CD4-positive, alpha-beta memory T cell (primary cell): ENCODE measurements at regions not wholly inside any gene's neighbourhood (a gene's known extent, or its start where the extent isn't known, plus 50 kb on each side); places are given as distances from the start of the nearest gene placed in this dataset.
"Not testable (repeated sequence)": the region's sequence is repeated elsewhere in the genome, so short reads cannot be mapped to it uniquely, and the experiment has no call there.

Experiments used
- CTCF ChIA-PET: fragments of 350-600 bp; sonication (Branson Sonifier 250); formaldehyde crosslinking; loops from one replicate; lab custom pipeline; 2021; ENCODE audit warnings: inconsistent platforms; ENCODE audit not compliant: partially characterized antibody; lab: Charles Lee
- POLR2A ChIA-PET: fragments of 350-600 bp; sonication (Branson Sonifier 250); formaldehyde crosslinking; loops from one replicate; lab custom pipeline; 2021; ENCODE audit not compliant: partially characterized antibody; lab: Charles Lee
- DNase-seq, 5 donors: peaks; one replicate each; pipeline versions ENCODE4 v3.0.0 to v3.0.0-alpha.2; 2020 to 2022; ENCODE audit warnings: mixed read lengths in 1 of 5
- H3K27ac ChIP-seq: one replicate; pipeline ENCODE4 v1.7.0; 2013; ENCODE audit warnings: low read depth, low read length
- H3K27me3 ChIP-seq: 2 replicates; pipeline ENCODE4 v1.7.0; 2013; ENCODE audit warnings: mild to moderate bottlenecking, low read length, moderate library complexity; ENCODE audit not compliant: insufficient read depth
- H3K36me3 ChIP-seq: 2 replicates; pipeline ENCODE4 v1.7.0; 2013; ENCODE audit warnings: mild to moderate bottlenecking, low read length, moderate library complexity; ENCODE audit not compliant: insufficient read depth
- H3K4me1 ChIP-seq: 2 replicates; pipeline ENCODE4 v1.7.0; 2013; ENCODE audit warnings: mild to moderate bottlenecking, low read length, moderate library complexity; ENCODE audit not compliant: insufficient read depth
- H3K4me3 ChIP-seq, 2 donors: one replicate each; pipeline ENCODE4 v1.7.0; 2013; ENCODE audit warnings: low read length in 2 of 2, mild to moderate bottlenecking in 1 of 2
- H3K9me3 ChIP-seq, 2 donors: one replicate each; pipeline ENCODE4 v1.7.0; 2013; ENCODE audit warnings: low read length in 2 of 2, control low read depth in 1 of 2; ENCODE audit not compliant: control insufficient read depth in 1 of 2
- H3K27ac Mint-ChIP-seq, 7 donors: one replicate each; pipeline ENCODE4 v1.8.0; 2020 to 2021; ENCODE audit warnings: mixed read lengths in 7 of 7, mild to moderate bottlenecking in 6 of 7, inconsistent platforms in 3 of 7, moderate library complexity in 3 of 7
- H3K27me3 Mint-ChIP-seq, 2 donors: one replicate each; pipeline ENCODE4 v1.8.0; 2020 to 2021; ENCODE audit warnings: mixed read lengths in 2 of 2
- H3K36me3 Mint-ChIP-seq, 2 donors: one replicate each; pipeline ENCODE4 v1.8.0; 2020 to 2021; ENCODE audit warnings: mixed read lengths in 2 of 2, inconsistent platforms in 1 of 2, mild to moderate bottlenecking in 1 of 2
- H3K4me1 Mint-ChIP-seq, 4 donors: one replicate each; pipeline ENCODE4 v1.8.0; 2020 to 2021; ENCODE audit warnings: mixed read lengths in 4 of 4, mild to moderate bottlenecking in 1 of 4
- H3K4me3 Mint-ChIP-seq, 8 donors: one replicate each; pipeline ENCODE4 v1.8.0; 2020 to 2021; ENCODE audit warnings: mixed read lengths in 8 of 8, mild to moderate bottlenecking in 7 of 8, moderate library complexity in 6 of 8, inconsistent platforms in 3 of 8
- H3K9me3 Mint-ChIP-seq, 8 donors: one replicate each; pipeline ENCODE4 v1.8.0; 2020 to 2021; ENCODE audit warnings: mixed read lengths in 8 of 8, mild to moderate bottlenecking in 5 of 8, inconsistent platforms in 3 of 8, moderate library complexity in 1 of 8
- intact Hi-C: fragments of 100-400 bp; cut with micrococcal nuclease; formaldehyde crosslinking; loops from one replicate; pipeline ENCODE4 v1.15.1; 2023

DNA sequence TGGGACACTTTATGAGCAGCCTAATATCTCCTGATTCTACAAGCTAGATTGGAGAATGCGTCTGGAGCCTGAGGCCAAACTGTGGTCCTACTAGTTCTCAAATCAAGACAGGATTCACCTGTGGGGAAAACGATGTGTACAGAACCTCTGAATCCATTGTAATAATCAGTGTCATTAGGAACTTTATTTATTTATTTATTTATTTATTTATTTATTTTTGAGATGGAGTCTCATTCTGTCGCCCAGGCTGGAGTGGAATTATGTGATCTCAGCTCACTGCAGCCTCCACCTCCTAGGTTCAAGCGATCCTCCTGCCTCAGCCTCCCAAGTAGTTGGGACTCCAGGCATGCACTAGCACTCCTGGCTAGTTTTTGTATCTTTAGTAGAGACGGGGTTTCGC is 52.6 kb upstream of the KIF26B start:
- CTCF ChIA-PET, H3K27me3 ChIP-seq, H3K4me3 ChIP-seq, H3K4me3 Mint-ChIP-seq, H3K9me3 ChIP-seq, H3K4me1 Mint-ChIP-seq, H3K36me3 Mint-ChIP-seq, H3K4me1 ChIP-seq, POLR2A ChIA-PET, intact Hi-C loops, H3K36me3 ChIP-seq, DNase-seq, H3K9me3 Mint-ChIP-seq, H3K27me3 Mint-ChIP-seq, H3K27ac Mint-ChIP-seq, H3K27ac ChIP-seq: not testable (repeated sequence)

- ChIA-PET POLR2A (no interaction called here), CTCF (no interaction called here)
- H3K27ac Mint-ChIP-seq, result no peak overlapping the region
- intact Hi-C loops, result no loop called here
- no peaks in the 10 kb centered on the region for H3K27me3 Mint-ChIP-seq
- Histone ChIP-seq H3K27ac (no peak overlapping the region), H3K9me3 (no peaks in the 10 kb centered on the region), H3K27me3 (no peaks in the 10 kb centered on the region), H3K4me3 (no peak overlapping the region), H3K4me1 (no peaks in the 10 kb centered on the region), H3K36me3 (no peaks in the 10 kb centered on the region)
- H3K4me3 Mint-ChIP-seq, result no peak overlapping the region
- no peaks in the 10 kb centered on the region for H3K4me1 Mint-ChIP-seq
- no peak for DNase-seq
- peaks cover 0 to 4% (median 0%) of the 10 kb centered on the region in 8 donors for H3K9me3 Mint-ChIP-seq
- no peaks in the 10 kb centered on the region for H3K36me3 Mint-ChIP-seq
These were observed 55.4 kb upstream of the KIF26B start for GRCh38 chr1:245099401-245099800.

DNA sequence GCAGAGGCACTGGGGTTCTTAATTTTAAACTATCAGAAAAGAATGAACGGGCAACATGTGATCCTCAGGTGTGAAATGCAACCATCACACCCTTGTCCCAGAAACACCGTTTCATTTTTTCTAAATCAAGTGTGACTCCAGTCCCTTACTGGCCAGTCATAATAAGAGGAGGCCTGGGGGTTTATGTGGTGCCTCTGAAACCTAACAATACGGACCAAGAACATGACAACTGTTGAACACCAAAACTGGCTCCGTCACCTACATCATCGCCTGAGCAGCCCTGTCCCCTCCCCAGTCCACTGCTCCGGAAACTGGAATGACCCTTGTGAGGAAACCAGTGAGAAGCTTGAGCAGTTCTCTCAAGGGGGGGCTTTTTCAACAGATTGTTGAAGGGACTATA is 55.9 kb upstream of the KIF26B start:
- Histone ChIP-seq H3K9me3 (no peaks in the 10 kb centered on the region), H3K4me1 (no peaks in the 10 kb centered on the region), H3K4me3 (no peak overlapping the region), H3K27me3 (no peaks in the 10 kb centered on the region), H3K27ac (no peak overlapping the region), H3K36me3 (no peaks in the 10 kb centered on the region)
- H3K4me1 Mint-ChIP-seq, result no peaks in the 10 kb centered on the region
- H3K27ac Mint-ChIP-seq, result no peak overlapping the region
- no peak for DNase-seq
- no peaks in the 10 kb centered on the region for H3K27me3 Mint-ChIP-seq
- ChIA-PET POLR2A (no interaction called here), CTCF (no interaction called here)
- intact Hi-C loops, result no loop called here
- no peaks in the 10 kb centered on the region for H3K36me3 Mint-ChIP-seq
- H3K9me3 Mint-ChIP-seq, result peaks cover 0 to 4% (median 0%) of the 10 kb centered on the region in 8 donors
- no peak overlapping the region for H3K4me3 Mint-ChIP-seq

- no peaks in the 10 kb centered on the region for H3K9me3 Mint-ChIP-seq
- intact Hi-C loops, result no loop called here
- no peak for DNase-seq
- H3K4me1 Mint-ChIP-seq, result no peaks in the 10 kb centered on the region
- no peaks in the 10 kb centered on the region for H3K36me3 Mint-ChIP-seq
- Histone ChIP-seq H3K4me1 (no peaks in the 10 kb centered on the region), H3K4me3 (no peak overlapping the region), H3K36me3 (no peaks in the 10 kb centered on the region), H3K9me3 (no peaks in the 10 kb centered on the region), H3K27me3 (no peaks in the 10 kb centered on the region), H3K27ac (no peak overlapping the region)
- POLR2A ChIA-PET, result no interaction called here
- CTCF ChIA-PET, result no interaction called here
- H3K4me3 Mint-ChIP-seq, result no peak overlapping the region
- H3K27ac Mint-ChIP-seq, result no peak overlapping the region
- H3K27me3 Mint-ChIP-seq, result no peaks in the 10 kb centered on the region
These were observed 58.3 kb upstream of the KIF26B start for GRCh38 chr1:245096311-245097066.

DNA sequence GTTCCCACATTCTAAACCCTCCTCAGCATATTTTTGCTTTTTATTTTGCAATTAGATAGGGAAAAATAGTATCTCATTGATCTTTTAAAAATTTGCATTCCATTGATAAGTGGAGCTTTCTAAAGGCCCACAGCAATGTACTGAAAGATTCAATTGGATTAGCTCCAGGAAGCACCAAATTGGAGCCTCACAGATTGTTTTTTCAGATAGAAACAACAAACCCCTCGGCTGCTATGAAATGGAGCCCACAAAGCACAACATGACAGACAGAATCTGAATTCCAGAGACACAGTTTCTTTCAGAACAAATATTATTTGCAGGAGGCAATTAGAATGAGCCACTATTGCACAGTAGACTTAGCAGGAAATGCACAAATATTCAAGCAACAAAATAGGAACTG is 58.9 kb upstream of the KIF26B start:
- no peaks in the 10 kb centered on the region for H3K27me3 Mint-ChIP-seq
- CTCF ChIA-PET, result no interaction called here
- intact Hi-C loops, result no loop called here

GRCh38 chr1:245094954-245095353 is 59.8 kb upstream of the KIF26B start:
- no peaks in the 10 kb centered on the region for H3K27me3 ChIP-seq
- no peaks in the 10 kb centered on the region for H3K27me3 Mint-ChIP-seq
- H3K4me1 ChIP-seq, result no peaks in the 10 kb centered on the region
- H3K9me3 ChIP-seq, result no peaks in the 10 kb centered on the region
- DNase-seq, result no peak
- no peaks in the 10 kb centered on the region for H3K9me3 Mint-ChIP-seq
- ChIA-PET CTCF (no interaction called here), POLR2A (no interaction called here)
- no peak overlapping the region for H3K27ac ChIP-seq
- no peak overlapping the region for H3K4me3 ChIP-seq
- no peak overlapping the region for H3K27ac Mint-ChIP-seq
- H3K4me1 Mint-ChIP-seq, result no peaks in the 10 kb centered on the region
- no peaks in the 10 kb centered on the region for H3K36me3 ChIP-seq
- intact Hi-C loops, result no loop called here
- no peaks in the 10 kb centered on the region for H3K36me3 Mint-ChIP-seq
- H3K4me3 Mint-ChIP-seq, result no peak overlapping the region

More for the DNA sequence above, 58.9 kb upstream of the KIF26B start:
- Mint-ChIP-seq H3K27ac (peak overlapping the region in 1 of 7 donors; percentile 55), H3K9me3 (no peaks in the 10 kb centered on the region), H3K4me1 (no peaks in the 10 kb centered on the region), H3K36me3 (no peaks in the 10 kb centered on the region), H3K4me3 (no peak overlapping the region)
- no peaks in the 10 kb centered on the region for H3K36me3 ChIP-seq
- no peak overlapping the region for H3K4me3 ChIP-seq
- POLR2A ChIA-PET, result no interaction called here
- no peak for DNase-seq
- no peaks in the 10 kb centered on the region for H3K9me3 ChIP-seq
- no peaks in the 10 kb centered on the region for H3K4me1 ChIP-seq
- no peak overlapping the region for H3K27ac ChIP-seq
- no peaks in the 10 kb centered on the region for H3K27me3 ChIP-seq

GRCh38 chr1:245094092-245094491 is 60.7 kb upstream of the KIF26B start:
- H3K27ac Mint-ChIP-seq, result no peak overlapping the region
- no peaks in the 10 kb centered on the region for H3K36me3 Mint-ChIP-seq
- no peak for DNase-seq
- Histone ChIP-seq H3K36me3 (no peaks in the 10 kb centered on the region), H3K27me3 (no peaks in the 10 kb centered on the region), H3K9me3 (no peaks in the 10 kb centered on the region), H3K27ac (no peak overlapping the region), H3K4me3 (no peak overlapping the region), H3K4me1 (no peaks in the 10 kb centered on the region)
- no peaks in the 10 kb centered on the region for H3K27me3 Mint-ChIP-seq
- H3K4me1 Mint-ChIP-seq, result no peaks in the 10 kb centered on the region
- ChIA-PET CTCF (no interaction called here), POLR2A (no interaction called here)
- no peaks in the 10 kb centered on the region for H3K9me3 Mint-ChIP-seq
- no peak overlapping the region for H3K4me3 Mint-ChIP-seq
- intact Hi-C loops, result no loop called here

GRCh38 chr1:245092638-245092976 is 62.2 kb upstream of the KIF26B start:
- DNase-seq, result no peak
- Histone ChIP-seq H3K27me3 (no peaks in the 10 kb centered on the region), H3K4me1 (no peaks in the 10 kb centered on the region), H3K9me3 (no peaks in the 10 kb centered on the region), H3K27ac (no peak overlapping the region), H3K4me3 (no peak overlapping the region), H3K36me3 (no peaks in the 10 kb centered on the region)
- H3K36me3 Mint-ChIP-seq, result no peaks in the 10 kb centered on the region
- H3K4me1 Mint-ChIP-seq, result no peaks in the 10 kb centered on the region
- intact Hi-C loops, result no loop called here
- H3K27ac Mint-ChIP-seq, result no peak overlapping the region
- ChIA-PET CTCF (interaction anchor here (1.4 kb wide), 1 partner anchor 10 kb away, joined by 4 read pairs; no protein-coding TSS in a partner anchor), POLR2A (no interaction called here)
- no peaks in the 10 kb centered on the region for H3K27me3 Mint-ChIP-seq
- H3K4me3 Mint-ChIP-seq, result no peak overlapping the region
- no peaks in the 10 kb centered on the region for H3K9me3 Mint-ChIP-seq
